Astrocyte (in vitro differentiated cells and primary cell): ENCODE measurements at regions not wholly inside any gene's neighbourhood (a gene's known extent, or its start where the extent isn't known, plus 50 kb on each side); places are given as distances from the start of the nearest gene placed in this dataset.

Source experiments
- DNase-seq: peaks from one replicate; pipeline ENCODE4 v3.0.0-alpha.2; 2010; ENCODE audit warnings: low read depth
- FAIRE-seq: peaks from 2 replicates; lab custom pipeline; 2011; peaks lifted over from hg19 to GRCh38; lab: Jason Lieb, UNC
- H2AFZ ChIP-seq: 2 replicates; pipeline ENCODE4 v1.6.0; 2012; ENCODE audit warnings: low read depth, low read length, inconsistent platforms
- H3K27ac ChIP-seq: 2 replicates; pipeline ENCODE4 v1.5.1; 2011; ENCODE audit warnings: low read depth, low read length, inconsistent platforms
- H3K27me3 ChIP-seq: 2 replicates; pipeline ENCODE4 v1.6.0; 2011; ENCODE audit warnings: low read length, inconsistent platforms; ENCODE audit not compliant: insufficient read depth
- H3K36me3 ChIP-seq: 2 replicates; pipeline ENCODE4 v1.5.1; 2011; ENCODE audit warnings: low read length, inconsistent platforms; ENCODE audit not compliant: insufficient read depth
- H3K4me1 ChIP-seq: 2 replicates; pipeline ENCODE4 v1.5.1; 2011; ENCODE audit warnings: low read length, inconsistent platforms; ENCODE audit not compliant: insufficient read depth
- H3K4me2 ChIP-seq: 2 replicates; pipeline ENCODE4 v1.6.0; 2012; ENCODE audit warnings: low read length, inconsistent platforms
- H3K4me3 ChIP-seq: 2 replicates; pipeline ENCODE4 v1.5.1; 2011; ENCODE audit warnings: low read depth, mild to moderate bottlenecking, low read length, inconsistent platforms; ENCODE audit not compliant: insufficient read depth
- H3K79me2 ChIP-seq: 2 replicates; pipeline ENCODE4 v1.6.0; 2012; ENCODE audit warnings: mild to moderate bottlenecking, low read length, inconsistent platforms; ENCODE audit not compliant: insufficient read depth
- H3K9ac ChIP-seq: 2 replicates; pipeline ENCODE4 v1.6.0; 2012; ENCODE audit warnings: mild to moderate bottlenecking, low read length, inconsistent platforms
- H3K9me3 ChIP-seq: 2 replicates; pipeline ENCODE4 v1.5.1; 2012; ENCODE audit warnings: low read depth, mild to moderate bottlenecking, low read length, inconsistent platforms; ENCODE audit not compliant: insufficient read depth
- H4K20me1 ChIP-seq: 2 replicates; pipeline ENCODE4 v1.6.0; 2012; ENCODE audit warnings: low read length, inconsistent platforms; ENCODE audit not compliant: insufficient read depth
- H3K27ac Mint-ChIP-seq: one replicate; pipeline ENCODE4 v1.8.0; 2021; ENCODE audit warnings: mild to moderate bottlenecking, mixed read lengths; ENCODE audit not compliant: unreplicated experiment
- H3K27me3 Mint-ChIP-seq: one replicate; pipeline ENCODE4 v1.8.0; 2021; ENCODE audit warnings: low read depth, mixed read lengths; ENCODE audit not compliant: unreplicated experiment
- H3K36me3 Mint-ChIP-seq: one replicate; pipeline ENCODE4 v1.8.0; 2021; ENCODE audit warnings: low read depth, mixed read lengths; ENCODE audit not compliant: unreplicated experiment
- H3K4me1 Mint-ChIP-seq: one replicate; pipeline ENCODE4 v1.8.0; 2021; ENCODE audit warnings: low read depth, mixed read lengths; ENCODE audit not compliant: unreplicated experiment
- H3K4me3 Mint-ChIP-seq: one replicate; pipeline ENCODE4 v1.8.0; 2021; ENCODE audit warnings: mild to moderate bottlenecking, moderate library complexity, mixed read lengths; ENCODE audit not compliant: unreplicated experiment
- H3K9me3 Mint-ChIP-seq: one replicate; pipeline ENCODE4 v1.8.0; 2021; ENCODE audit warnings: mild to moderate bottlenecking, mixed read lengths; ENCODE audit not compliant: unreplicated experiment
- EZH2 ChIP-seq: IDR thresholded peaks from 2 replicates; pipeline ENCODE4 v1.6.1; 2012; ENCODE audit warnings: mild to moderate bottlenecking, low read length, inconsistent platforms; ENCODE audit not compliant: insufficient read depth
- TF ChIP-seq, protein P1 (sequence below): IDR thresholded peaks from 2 replicates; pipeline ENCODE4 v1.5.1; 2011; ENCODE audit warnings: low read depth, mild to moderate bottlenecking, inconsistent platforms, low read length, moderate library complexity; ENCODE audit not compliant: insufficient read depth

DNA sequence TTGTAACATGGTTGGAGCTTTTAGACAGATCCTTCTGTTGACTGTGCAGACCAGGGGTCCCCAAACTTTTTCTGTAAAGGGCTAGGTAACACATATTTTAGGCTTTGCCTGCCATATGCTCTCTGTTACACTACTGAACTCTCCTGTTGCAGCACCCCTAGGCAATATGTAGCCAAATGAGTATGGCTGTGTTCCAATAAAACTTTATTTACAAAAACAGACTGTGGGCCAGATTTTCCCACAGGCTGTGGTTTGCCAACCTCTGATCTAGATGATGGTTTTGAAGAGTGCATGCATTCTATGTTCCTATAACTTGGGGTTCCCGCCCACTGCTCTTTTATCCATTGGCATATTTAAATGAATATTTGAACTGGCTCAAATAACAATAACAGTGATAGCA, 180.3 kb upstream of the VASH1 start:
- Histone ChIP-seq H3K4me2 (no peak overlapping the region), H3K9me3 (no peaks in the 10 kb centered on the region), H3K27ac (no peak overlapping the region), H3K9ac (no peak overlapping the region), H4K20me1 (no peaks in the 10 kb centered on the region), H3K4me1 (no peaks in the 10 kb centered on the region), H3K4me3 (no peak overlapping the region), H2AFZ (no peak overlapping the region), H3K79me2 (no peaks in the 10 kb centered on the region), H3K27me3 (no peaks in the 10 kb centered on the region), H3K36me3 (no peaks in the 10 kb centered on the region)
- TF ChIP-seq, protein P1, sequence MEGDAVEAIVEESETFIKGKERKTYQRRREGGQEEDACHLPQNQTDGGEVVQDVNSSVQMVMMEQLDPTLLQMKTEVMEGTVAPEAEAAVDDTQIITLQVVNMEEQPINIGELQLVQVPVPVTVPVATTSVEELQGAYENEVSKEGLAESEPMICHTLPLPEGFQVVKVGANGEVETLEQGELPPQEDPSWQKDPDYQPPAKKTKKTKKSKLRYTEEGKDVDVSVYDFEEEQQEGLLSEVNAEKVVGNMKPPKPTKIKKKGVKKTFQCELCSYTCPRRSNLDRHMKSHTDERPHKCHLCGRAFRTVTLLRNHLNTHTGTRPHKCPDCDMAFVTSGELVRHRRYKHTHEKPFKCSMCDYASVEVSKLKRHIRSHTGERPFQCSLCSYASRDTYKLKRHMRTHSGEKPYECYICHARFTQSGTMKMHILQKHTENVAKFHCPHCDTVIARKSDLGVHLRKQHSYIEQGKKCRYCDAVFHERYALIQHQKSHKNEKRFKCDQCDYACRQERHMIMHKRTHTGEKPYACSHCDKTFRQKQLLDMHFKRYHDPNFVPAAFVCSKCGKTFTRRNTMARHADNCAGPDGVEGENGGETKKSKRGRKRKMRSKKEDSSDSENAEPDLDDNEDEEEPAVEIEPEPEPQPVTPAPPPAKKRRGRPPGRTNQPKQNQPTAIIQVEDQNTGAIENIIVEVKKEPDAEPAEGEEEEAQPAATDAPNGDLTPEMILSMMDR, result no peak
- no peak for TF ChIP-seq EZH2
- FAIRE-seq, result no peak
- H3K27ac Mint-ChIP-seq, result no peak overlapping the region
- peaks cover 11% of the 10 kb centered on the region for H3K27me3 Mint-ChIP-seq
- DNase-seq, result no peak
- H3K9me3 Mint-ChIP-seq, result peaks cover 1% of the 10 kb centered on the region
- H3K36me3 Mint-ChIP-seq, result no peaks in the 10 kb centered on the region
- no peak overlapping the region for H3K4me3 Mint-ChIP-seq
- H3K4me1 Mint-ChIP-seq, result no peaks in the 10 kb centered on the region

DNA sequence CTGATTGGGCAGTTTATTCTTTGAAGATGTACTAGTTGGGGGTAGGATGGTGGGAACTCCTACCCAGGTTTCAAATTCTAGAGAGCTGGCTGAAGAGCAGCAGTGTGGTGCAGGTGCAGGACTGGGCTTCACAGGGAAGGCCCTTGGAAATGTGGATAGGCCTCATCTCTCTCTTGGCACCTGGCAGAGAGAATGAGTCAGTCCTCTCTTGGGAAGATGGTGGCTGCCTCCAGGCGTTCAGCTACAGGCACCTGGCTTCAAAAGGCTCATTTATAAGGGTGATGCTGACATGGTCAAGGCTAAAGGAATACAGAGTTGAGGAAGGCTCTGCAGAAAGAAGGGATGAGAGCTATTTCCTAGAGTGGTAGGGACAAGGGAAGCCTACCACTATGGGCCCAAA, 179.7 kb upstream of the VASH1 start:
- Mint-ChIP-seq H3K9me3 (peaks cover 1% of the 10 kb centered on the region), H3K4me3 (no peak overlapping the region), H3K4me1 (no peaks in the 10 kb centered on the region), H3K36me3 (no peaks in the 10 kb centered on the region), H3K27ac (no peak overlapping the region), H3K27me3 (peaks cover 8% of the 10 kb centered on the region)
- Histone ChIP-seq H3K4me2 (no peak overlapping the region), H3K27ac (no peak overlapping the region), H3K27me3 (no peaks in the 10 kb centered on the region), H3K4me1 (no peaks in the 10 kb centered on the region), H3K79me2 (no peaks in the 10 kb centered on the region), H3K4me3 (no peak overlapping the region), H3K36me3 (no peaks in the 10 kb centered on the region), H4K20me1 (no peaks in the 10 kb centered on the region), H3K9me3 (no peaks in the 10 kb centered on the region), H3K9ac (no peak overlapping the region), H2AFZ (no peak overlapping the region)
- FAIRE-seq, result no peak
- TF ChIP-seq, protein P1, result no peak
- TF ChIP-seq EZH2, result no peak
- DNase-seq, result no peak

- no peaks in the 10 kb centered on the region for H3K27me3 ChIP-seq
- H4K20me1 ChIP-seq, result no peaks in the 10 kb centered on the region
- FAIRE-seq (no peak), DNase-seq (no peak)
- no peak overlapping the region for H3K4me3 ChIP-seq
- no peaks in the 10 kb centered on the region for H3K79me2 ChIP-seq
- Mint-ChIP-seq H3K4me1 (no peaks in the 10 kb centered on the region), H3K27ac (no peak overlapping the region), H3K36me3 (no peaks in the 10 kb centered on the region), H3K27me3 (peaks cover 8% of the 10 kb centered on the region), H3K9me3 (peaks cover 7% of the 10 kb centered on the region), H3K4me3 (no peak overlapping the region)
- no peak overlapping the region for H3K9ac ChIP-seq
- no peaks in the 10 kb centered on the region for H3K4me1 ChIP-seq
- TF ChIP-seq EZH2, result no peak
- TF ChIP-seq, protein P1, result no peak
- no peak overlapping the region for H3K27ac ChIP-seq
- H3K4me2 ChIP-seq, result no peak overlapping the region
- H3K9me3 ChIP-seq, result no peaks in the 10 kb centered on the region
- no peak overlapping the region for H2AFZ ChIP-seq
- H3K36me3 ChIP-seq, result no peaks in the 10 kb centered on the region
These were observed 178.8 kb upstream of the VASH1 start for GRCh38 chr14:76582447-76582846.
